HG02852 (cell line): ENCODE measurements at regions not wholly inside any gene's neighbourhood (a gene's known extent, or its start where the extent isn't known, plus 50 kb on each side); places are given as distances from the start of the nearest gene placed in this dataset.

Source experiments
- ATAC-seq: cut with Tn5 transposase; IDR thresholded peaks from one replicate; pipeline ENCODE4 v1.9.1; 2021; ENCODE audit warnings: mild to moderate bottlenecking, moderate library complexity; ENCODE audit not compliant: unreplicated experiment

GRCh38 chr2:64220894-64221617, 76.8 kb upstream of the PELI1 start:
- ATAC-seq: no peak

DNA sequence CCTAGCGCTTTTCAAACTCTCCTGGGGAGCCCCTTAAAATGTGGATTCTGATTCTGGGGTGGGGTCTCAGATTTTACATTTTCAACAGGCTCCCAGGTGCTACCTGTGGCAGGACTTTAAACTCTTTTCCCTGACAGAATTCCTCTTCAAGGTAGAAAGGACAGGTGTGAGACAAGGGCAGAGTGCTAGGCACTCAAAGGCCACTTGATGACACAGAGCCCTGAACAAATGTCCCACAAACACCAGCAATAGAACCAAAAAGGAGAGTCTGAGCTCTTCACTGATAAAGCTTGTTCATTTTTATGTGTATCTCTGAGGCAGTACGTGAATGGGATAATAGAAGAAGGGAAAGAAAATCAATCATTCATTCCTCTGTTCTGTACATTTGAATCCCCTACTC, 77.7 kb upstream of the PELI1 start:
- no peak for ATAC-seq

GRCh38 chr2:64222351-64222750, 78.1 kb upstream of the PELI1 start:
- ATAC-seq: no peak

- no peak for ATAC-seq
Observed at GRCh38 chr2:64223055-64223454, 78.8 kb upstream of the PELI1 start.

DNA sequence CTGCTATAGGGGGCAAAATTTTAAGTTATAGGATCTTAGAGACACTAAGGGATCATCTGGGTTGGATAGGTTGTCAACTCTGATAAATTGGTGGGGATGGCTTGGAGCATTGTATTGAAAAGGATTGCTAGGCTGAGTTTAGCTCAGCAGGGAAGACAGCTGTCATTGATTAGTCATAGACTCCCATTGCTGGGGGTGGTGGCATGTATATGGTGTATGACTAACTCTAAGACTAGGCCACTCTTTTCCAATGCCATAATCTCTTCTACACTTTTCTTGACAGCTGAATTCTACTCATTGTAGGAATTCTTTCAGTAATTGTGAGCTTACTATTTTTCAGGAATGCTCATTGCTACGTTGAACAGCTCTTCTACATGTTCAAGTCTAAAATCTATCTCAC, 81.3 kb upstream of the PELI1 start:
- no peak for ATAC-seq

DNA sequence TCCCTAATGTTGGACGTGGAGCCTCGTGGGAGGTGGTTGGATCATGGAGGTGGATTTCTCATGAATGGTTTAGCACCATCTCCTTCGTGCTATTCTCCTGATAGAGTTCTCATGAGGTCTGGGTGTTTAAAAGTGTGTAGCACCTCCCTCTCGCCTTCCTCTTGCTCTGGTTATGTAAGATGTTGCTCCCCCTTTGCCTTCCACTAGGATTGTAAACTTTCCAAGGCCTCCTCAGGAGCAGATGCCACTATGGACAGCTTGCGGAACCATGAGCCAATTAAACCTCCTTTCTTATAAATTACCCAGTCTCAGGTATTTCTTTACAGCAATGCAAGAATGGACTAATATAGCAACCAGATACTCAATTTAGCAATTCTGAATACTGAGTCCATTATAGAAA, 82.4 kb upstream of the PELI1 start:
- no peak for ATAC-seq

GRCh38 chr2:64227603-64228125, 83.4 kb upstream of the PELI1 start:
- no peak for ATAC-seq

DNA sequence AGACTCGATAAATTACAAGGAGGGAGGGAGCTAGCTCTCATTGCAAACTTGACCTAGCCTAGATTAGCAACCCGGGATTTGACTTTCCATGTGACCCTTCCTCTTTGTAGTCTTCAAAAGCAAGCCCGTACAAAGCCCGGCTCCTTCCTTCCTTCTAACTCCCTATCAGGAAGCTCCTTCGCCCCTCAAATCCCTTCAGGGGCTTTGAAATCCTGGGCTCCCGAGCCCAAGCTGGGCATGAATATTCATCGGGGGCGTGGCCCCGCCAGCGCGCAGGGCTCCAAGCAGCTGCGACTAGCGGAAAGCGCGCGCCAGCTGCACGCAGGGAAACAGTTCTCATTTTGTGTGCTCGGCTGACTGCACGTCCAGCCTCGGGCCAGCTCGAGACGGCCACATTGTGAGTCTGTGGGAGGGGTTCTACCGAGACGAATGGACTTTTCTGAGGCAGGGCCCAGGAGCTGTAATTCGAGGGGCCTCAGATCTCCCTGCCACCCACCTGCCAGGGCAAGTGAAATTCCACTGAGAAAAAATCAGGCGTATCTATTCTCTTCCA, 84.0 kb upstream of the PELI1 start:
- ATAC-seq: peak; percentile 99

GRCh38 chr2:64228918-64229317, 84.7 kb upstream of the PELI1 start:
- ATAC-seq: no peak

- ATAC-seq: no peak
Observed at GRCh38 chr2:64230540-64230939, 86.3 kb upstream of the PELI1 start.

DNA sequence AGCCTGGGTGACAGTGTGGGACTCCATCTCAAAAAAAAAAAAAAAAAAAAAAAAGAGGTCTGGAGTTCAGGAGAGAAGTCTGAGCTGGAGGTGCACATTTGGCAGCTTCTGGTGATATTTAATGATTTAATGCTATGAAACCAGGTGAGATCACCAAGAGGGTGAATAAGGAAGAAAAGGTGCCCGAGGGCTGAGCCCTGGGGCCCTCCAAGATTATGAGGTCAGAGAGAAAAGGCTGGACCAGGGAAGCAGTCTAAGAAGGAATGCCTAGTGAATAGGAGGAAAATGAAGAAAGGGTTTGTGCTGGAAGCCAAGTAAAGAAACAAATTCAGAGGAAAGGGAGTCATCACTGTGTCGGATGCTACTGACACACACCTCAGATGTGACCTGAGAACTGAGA, 88.0 kb upstream of the PELI1 start:
- no peak for ATAC-seq

- ATAC-seq: no peak
Observed at GRCh38 chr2:64233376-64233922, 89.2 kb upstream of the PELI1 start.

DNA sequence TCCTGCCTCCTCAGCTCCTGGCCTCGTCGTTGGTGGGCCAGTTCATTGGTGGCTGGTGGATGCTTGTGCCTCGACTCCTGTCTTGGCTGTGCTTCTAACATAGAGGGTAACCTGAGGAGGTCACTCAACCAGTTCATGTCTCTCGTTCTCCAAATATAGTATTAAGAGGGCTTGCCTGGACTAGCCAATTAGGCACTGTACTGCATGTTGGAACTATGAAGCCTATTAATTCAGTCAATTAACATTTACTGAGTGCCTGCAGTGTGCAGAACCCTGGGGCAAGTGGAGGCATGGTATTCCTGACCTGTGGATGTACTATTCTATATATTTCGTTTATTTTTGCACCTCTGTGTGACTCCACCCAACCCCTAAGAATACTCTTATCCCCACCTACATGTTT, 89.9 kb upstream of the PELI1 start:
- ATAC-seq: no peak

DNA sequence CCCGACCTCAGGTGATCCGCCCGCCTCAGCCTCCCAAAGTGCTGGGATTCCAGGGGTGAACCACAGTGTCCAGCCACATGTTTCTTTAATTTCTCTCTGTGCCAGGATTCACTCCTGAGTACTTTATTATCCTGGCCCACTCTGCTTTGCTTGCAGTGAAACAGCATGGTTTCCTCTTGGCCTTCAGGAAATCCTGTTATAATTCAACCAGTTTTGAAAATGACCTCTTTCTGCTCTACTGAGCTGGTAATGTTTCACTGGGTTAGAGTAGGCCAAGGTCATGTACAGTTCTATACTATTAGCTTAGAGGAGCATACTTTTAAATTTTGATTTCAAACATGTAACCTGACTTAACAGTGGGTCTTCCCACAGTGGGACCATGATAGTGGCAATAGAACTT, 90.6 kb upstream of the PELI1 start:
- ATAC-seq: no peak

- no peak for ATAC-seq
Observed at GRCh38 chr2:64237266-64237665, 93.0 kb upstream of the PELI1 start.

DNA sequence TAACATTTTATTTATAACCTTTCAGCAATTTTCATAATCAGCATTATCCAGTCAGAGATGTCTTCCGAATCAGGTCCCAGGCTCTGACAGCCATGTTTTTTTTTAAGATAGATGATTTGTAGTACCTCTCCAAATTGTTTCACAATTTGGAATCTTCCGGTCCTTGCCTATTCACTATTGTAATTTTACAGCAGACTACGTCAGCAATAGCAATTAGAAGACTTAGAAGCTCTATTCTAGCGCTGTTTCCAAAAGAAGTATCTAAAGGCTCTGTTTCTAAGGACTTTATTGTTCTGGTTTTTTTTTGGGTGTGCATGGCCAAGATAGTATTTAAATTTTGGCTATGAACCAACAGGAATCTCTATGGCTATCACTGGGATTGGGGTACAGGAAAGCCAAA, 94.6 kb upstream of the PELI1 start:
- ATAC-seq: no peak

GRCh38 chr2:64243081-64244036, 99.1 kb upstream of the PELI1 start:
- no peak for ATAC-seq

- no peak for ATAC-seq
Observed at GRCh38 chr2:64244037-64244416, 99.8 kb upstream of the PELI1 start.

GRCh38 chr2:64245631-64246030, 101.4 kb upstream of the PELI1 start:
- ATAC-seq: no peak

DNA sequence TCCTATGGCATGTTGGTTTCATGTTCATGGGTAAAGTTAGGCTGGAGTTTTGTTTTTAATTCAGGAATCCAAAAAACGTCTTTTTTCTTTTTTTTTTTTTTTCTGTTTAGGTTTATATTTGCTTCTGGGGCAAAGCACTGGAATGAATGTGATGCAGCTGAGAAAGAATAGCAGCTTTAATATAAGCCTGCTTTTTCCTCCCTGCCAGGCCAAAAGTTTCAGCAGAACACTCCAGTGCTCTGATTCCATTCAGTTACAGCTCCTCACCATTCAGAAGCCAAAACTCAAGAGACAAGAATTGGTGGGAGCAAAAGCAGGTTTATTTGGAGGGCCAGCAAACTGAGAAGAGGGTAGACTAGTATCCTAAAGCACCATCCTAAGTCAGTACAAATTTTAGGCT, 102.7 kb upstream of the PELI1 start:
- no peak for ATAC-seq

DNA sequence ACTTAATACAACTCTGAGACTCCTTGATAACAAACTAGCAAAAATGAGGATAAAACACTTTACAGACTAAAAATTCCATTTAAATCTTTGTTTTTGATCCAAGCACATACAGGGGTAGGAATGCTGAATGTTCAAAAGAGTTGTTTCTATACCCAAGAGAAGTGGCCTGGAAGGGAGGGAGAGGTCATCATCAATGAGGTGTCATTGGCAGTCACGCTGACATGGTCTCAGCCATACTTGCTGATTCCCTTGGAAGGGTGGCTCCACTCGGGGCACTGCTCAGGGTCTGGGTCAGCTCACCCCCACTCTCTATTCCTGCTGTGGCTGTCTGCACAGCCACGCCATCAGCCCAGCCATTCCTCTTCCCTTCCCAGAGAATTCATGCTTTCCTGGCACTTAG, 105.2 kb upstream of the PELI1 start:
- ATAC-seq: no peak
